IMR-90 (cell line): ENCODE measurements at regions not wholly inside any gene's neighbourhood (a gene's known extent, or its start where the extent isn't known, plus 50 kb on each side); places are given as distances from the start of the nearest gene placed in this dataset.

Source experiments
- ATAC-seq: fragments of 200-7000 bp; cut with Tn5 transposase; 2 replicates; pipeline ENCODE4 v1.9.1; 2020; ENCODE audit warnings: low read depth, mild to moderate bottlenecking, moderate library complexity
- BruUV-seq: library from RNA; stranded (reverse); fragments of 400-500 nt; replicated peaks from 2 replicates; lab custom pipeline; 2021; lab: Mats Ljungman, UMichigan
- CTCF ChIA-PET: fragments of 300-600 bp; formaldehyde crosslinking; extraction: SDS; loops from one replicate; lab custom pipeline; 2021; ENCODE audit warnings: antibody characterized with exemption; lab: Yijun Ruan, JAX
- POLR2A ChIA-PET: fragments of 300-600 bp; sonication (Branson Sonifier 250); formaldehyde crosslinking; loops from one replicate; lab custom pipeline; 2022; ENCODE audit warnings: antibody characterized with exemption; ENCODE audit not compliant: unreplicated experiment; lab: Charles Lee
- DNase-seq: peaks from one replicate; pipeline ENCODE4 v3.0.0; 2013
- H2AFZ ChIP-seq: replicated peaks from 2 replicates; pipeline ENCODE3; 2013; ENCODE audit warnings: low read length, mild to moderate bottlenecking; ENCODE audit not compliant: poor library complexity
- H2AK5ac ChIP-seq: 2 replicates; pipeline ENCODE4 v1.6.1; 2013; ENCODE audit warnings: low read depth, low read length, inconsistent platforms
- H2AK9ac ChIP-seq: replicated peaks from 2 replicates; pipeline ENCODE3; 2013; ENCODE audit warnings: mild to moderate bottlenecking, low read depth, low read length, moderate library complexity; ENCODE audit not compliant: poor library complexity
- H2BK120ac ChIP-seq: 2 replicates; pipeline ENCODE4 v1.6.1; 2013; ENCODE audit warnings: low read depth, low read length, inconsistent platforms
- H2BK15ac ChIP-seq: 3 replicates; pipeline ENCODE4 v1.6.1; 2013; ENCODE audit warnings: low read depth, low read length, inconsistent platforms
- H2BK20ac ChIP-seq: 2 replicates; pipeline ENCODE4 v1.6.1; 2013; ENCODE audit warnings: low read depth, mild to moderate bottlenecking, inconsistent platforms, low read length, moderate library complexity
- H2BK5ac ChIP-seq: 2 replicates; pipeline ENCODE4 v1.6.1; 2013; ENCODE audit warnings: mild to moderate bottlenecking, low read depth, low read length, inconsistent platforms; ENCODE audit not compliant: poor library complexity, severe bottlenecking
- H3K14ac ChIP-seq: replicated peaks from 2 replicates; pipeline ENCODE4 v1.6.1; 2013; ENCODE audit warnings: low read depth, low read length, inconsistent platforms
- H3K18ac ChIP-seq: 2 replicates; pipeline ENCODE4 v1.6.1; 2013; ENCODE audit warnings: low read depth, low read length, control low read depth
- H3K23ac ChIP-seq: 2 replicates; pipeline ENCODE4 v1.6.1; 2013; ENCODE audit warnings: low read depth, low read length, inconsistent platforms
- H3K27ac ChIP-seq: 2 replicates; pipeline ENCODE4 v1.5.1; 2013; ENCODE audit warnings: mild to moderate bottlenecking, control low read depth, low read length; ENCODE audit not compliant: insufficient read depth
- H3K27me3 ChIP-seq: 2 replicates; pipeline ENCODE4 v1.6.1; 2013; ENCODE audit warnings: low read length; ENCODE audit not compliant: control insufficient read depth, insufficient read depth
- H3K36me3 ChIP-seq: 2 replicates; pipeline ENCODE4 v1.6.1; 2013; ENCODE audit warnings: low read length, mixed read lengths; ENCODE audit not compliant: control insufficient read depth, insufficient read depth
- H3K4ac ChIP-seq: 2 replicates; pipeline ENCODE4 v1.6.1; 2013; ENCODE audit warnings: low read depth, low read length, inconsistent platforms
- H3K4me1 ChIP-seq: 2 replicates; pipeline ENCODE4 v1.6.1; 2013; ENCODE audit warnings: low read length, mixed read lengths; ENCODE audit not compliant: control insufficient read depth, insufficient read depth
- H3K4me2 ChIP-seq: 2 replicates; pipeline ENCODE4 v1.6.1; 2013; ENCODE audit warnings: low read depth, mild to moderate bottlenecking, control low read depth, low read length, moderate library complexity
- H3K4me3 ChIP-seq: 2 replicates; pipeline ENCODE4 v1.5.1; 2013; ENCODE audit warnings: low read depth, mild to moderate bottlenecking, control low read depth, low read length, moderate library complexity; ENCODE audit not compliant: insufficient read depth
- H3K56ac ChIP-seq: 2 replicates; pipeline ENCODE4 v1.6.1; 2013; ENCODE audit warnings: low read length, inconsistent platforms; ENCODE audit not compliant: insufficient read depth; ENCODE audit errors: extremely low read depth
- H3K79me1 ChIP-seq, 2 experiments: 2 replicates each; pipeline ENCODE4 v1.6.1; 2013; ENCODE audit warnings: low read length in 2 of 2, inconsistent platforms in 1 of 2, low read depth in 1 of 2
- H3K9ac ChIP-seq: 2 replicates; pipeline ENCODE4 v1.6.1; 2013; ENCODE audit warnings: low read depth, low read length, control low read depth
- H3K9me1 ChIP-seq: 2 replicates; pipeline ENCODE4 v1.6.1; 2013; ENCODE audit warnings: low read length, inconsistent platforms; ENCODE audit not compliant: insufficient read depth
- H3K9me3 ChIP-seq: 2 replicates; pipeline ENCODE4 v1.6.1; 2013; ENCODE audit warnings: low read length; ENCODE audit not compliant: control insufficient read depth, insufficient read depth
- H4K20me1 ChIP-seq: 2 replicates; pipeline ENCODE4 v1.6.1; 2013; ENCODE audit warnings: low read length, inconsistent platforms; ENCODE audit not compliant: insufficient read depth
- H4K5ac ChIP-seq: 2 replicates; pipeline ENCODE4 v1.6.1; 2013; ENCODE audit warnings: mild to moderate bottlenecking, low read depth, low read length, control low read depth
- H4K8ac ChIP-seq, 2 experiments: 2 replicates each; pipeline ENCODE4 v1.6.1; 2013; ENCODE audit warnings: low read depth in 2 of 2, low read length in 2 of 2, control low read depth in 1 of 2, inconsistent platforms in 1 of 2
- H4K91ac ChIP-seq: 2 replicates; pipeline ENCODE4 v1.6.1; 2013; ENCODE audit warnings: low read depth, low read length, inconsistent platforms; ENCODE audit not compliant: insufficient read depth
- BHLHE40 ChIP-seq: fragments of 150-350 bp; IDR thresholded peaks from 2 replicates; pipeline ENCODE4 v1.6.1; 2016; ENCODE audit warnings: mild to moderate bottlenecking, low read depth, low read length
- CEBPB ChIP-seq: IDR thresholded peaks from 2 replicates; pipeline ENCODE4 v1.6.1; 2012; ENCODE audit warnings: low read depth, low read length, improper control_type of control experiment
- CHD1 ChIP-seq: IDR thresholded peaks from 2 replicates; pipeline ENCODE4 v1.6.1; 2012; ENCODE audit warnings: low read depth, low read length, improper control_type of control experiment
- CTCF ChIP-seq: conservative IDR thresholded peaks from 2 replicates; pipeline ENCODE4 v1.5.1; 2012; ENCODE audit warnings: mild to moderate bottlenecking, low read depth, low read length, improper control_type of control experiment
- ELK1 ChIP-seq: fragments of 150-350 bp; IDR thresholded peaks from 2 replicates; pipeline ENCODE4 v1.6.1; 2016; ENCODE audit warnings: low read depth, mild to moderate bottlenecking, low read length, moderate library complexity, borderline replicate concordance
- MAFK ChIP-seq: IDR thresholded peaks from 2 replicates; pipeline ENCODE4 v1.6.1; 2012; ENCODE audit warnings: low read depth, low read length, improper control_type of control experiment
- MAZ ChIP-seq: IDR thresholded peaks from 2 replicates; pipeline ENCODE4 v1.6.1; 2012; ENCODE audit warnings: low read depth, mild to moderate bottlenecking, low read length, improper control_type of control experiment, moderate library complexity, borderline replicate concordance
- MXI1 ChIP-seq: IDR thresholded peaks from 2 replicates; pipeline ENCODE4 v1.6.1; 2012; ENCODE audit warnings: low read depth, mild to moderate bottlenecking, low read length, moderate library complexity, borderline replicate concordance
- NFE2L2 ChIP-seq: fragments of 150-350 bp; IDR thresholded peaks from 2 replicates; pipeline ENCODE4 v1.6.1; 2016; ENCODE audit warnings: low read depth, mild to moderate bottlenecking, low read length
- POLR2A ChIP-seq: IDR thresholded peaks from 2 replicates; pipeline ENCODE4 v1.6.1; 2012; ENCODE audit warnings: mild to moderate bottlenecking, low read depth, low read length
- RAD21 ChIP-seq: IDR thresholded peaks from 2 replicates; pipeline ENCODE4 v1.6.1; 2012; ENCODE audit warnings: low read length, improper control_type of control experiment
- RCOR1 ChIP-seq: IDR thresholded peaks from 2 replicates; pipeline ENCODE4 v1.6.1; 2012; ENCODE audit warnings: mild to moderate bottlenecking, low read length, improper control_type of control experiment; ENCODE audit not compliant: insufficient replicate concordance
- RFX5 ChIP-seq: IDR thresholded peaks from 2 replicates; pipeline ENCODE4 v1.8.0; 2012; ENCODE audit warnings: low read depth, mild to moderate bottlenecking, low read length, moderate library complexity
- SMC3 ChIP-seq: fragments of 150-350 bp; IDR thresholded peaks from 2 replicates; pipeline ENCODE4 v1.6.1; 2016; ENCODE audit warnings: low read depth, mild to moderate bottlenecking, antibody characterized with exemption, low read length, moderate library complexity
- USF2 ChIP-seq: fragments of 150-350 bp; IDR thresholded peaks from 2 replicates; pipeline ENCODE4 v1.6.1; 2017; ENCODE audit warnings: mild to moderate bottlenecking, antibody characterized with exemption, low read length, low read depth
- WGBS, 2 experiments: methylation state at CpG; one replicate each; pipeline versions ENCODE4 v1.1.5 to v1.1.7; 2013; ENCODE audit warnings: missing lambda C conversion rate in 2 of 2; ENCODE audit not compliant: insufficient read length in 1 of 2; ENCODE audit errors: extremely low coverage in 2 of 2; 5-methylcytosine and 5-hydroxymethylcytosine counted together
- dilution Hi-C: fragments of 300-500 bp; cut with HindIII; formaldehyde crosslinking; loops from one replicate; pipeline ENCODE4 v1.14.3; 2018; ENCODE audit warnings: low sequenced_read_pairs; ENCODE audit not compliant: unreplicated experiment
- in situ Hi-C: fragments of 300-500 bp; cut with MboI; formaldehyde crosslinking; loops from 3 replicates; pipeline ENCODE4 v1.14.3; 2019; ENCODE audit warnings: low sequenced_read_pairs, inconsistent platforms, mixed read lengths
- intact Hi-C: fragments of 100-400 bp; cut with micrococcal nuclease; formaldehyde crosslinking; loops from 2 replicates; pipeline ENCODE4 v1.10.0; 2022

- H3K23ac ChIP-seq: no peak overlapping the region; the same call in 1 of the 2 replicates
- no peak overlapping the region for H2BK20ac ChIP-seq
- no peak overlapping the region for H2BK15ac ChIP-seq
- no peak overlapping the region for H4K5ac ChIP-seq
- H3K27ac ChIP-seq: no peak overlapping the region
- H3K4me2 ChIP-seq: no peak overlapping the region
- H2BK5ac ChIP-seq: no peak overlapping the region
- H3K79me1 ChIP-seq: no peaks in the 10 kb centered on the region
- peaks cover 26% of the 10 kb centered on the region for H3K27me3 ChIP-seq
- no peak overlapping the region for H3K14ac ChIP-seq
- H3K9me1 ChIP-seq: no peaks in the 10 kb centered on the region
- no peak overlapping the region for H2AFZ ChIP-seq
- no TSS peak for BruUV-seq
- H3K56ac ChIP-seq: no peak overlapping the region
- no peak overlapping the region for H3K4me3 ChIP-seq
- no peak overlapping the region for H4K8ac ChIP-seq
- no peak overlapping the region for H3K18ac ChIP-seq
- H3K4ac ChIP-seq: no peak overlapping the region
- no peaks in the 10 kb centered on the region for H4K20me1 ChIP-seq
- H2AK5ac ChIP-seq: no peak overlapping the region
- ChIA-PET CTCF (interaction anchor here (0.6 to 1.0 kb wide), 4 partner anchors 10 to 27 kb away, joined by 3 to 4 read pairs (median 3); no protein-coding TSS in a partner anchor), POLR2A (no interaction called here)
- H4K91ac ChIP-seq: no peak overlapping the region
- DNase-seq (no peak), ATAC-seq (no peak)
- no peaks in the 10 kb centered on the region for H3K36me3 ChIP-seq
- H2AK9ac ChIP-seq: no peak overlapping the region
- intact Hi-C loops: no loop called here
- 20% methylated on average over 3 of the region's 7 CpGs; no CpG with 5 or more reads in 1 of the 2 experiments for WGBS, 2 experiments
- dilution Hi-C loops: no loop called here
- in situ Hi-C loops: no loop called here
- peaks cover 2% of the 10 kb centered on the region; the same call in 1 of the 2 replicates for H3K9me3 ChIP-seq
- no peaks in the 10 kb centered on the region for H3K4me1 ChIP-seq
- no peak overlapping the region for H3K9ac ChIP-seq
- H2BK120ac ChIP-seq: no peak overlapping the region
- TF ChIP-seq CEBPB: no peak
- no peak for TF ChIP-seq BHLHE40
- no peak for TF ChIP-seq MXI1
- TF ChIP-seq CTCF: no peak
- TF ChIP-seq CHD1: no peak
- no peak for TF ChIP-seq USF2
- TF ChIP-seq MAZ: no peak
- TF ChIP-seq MAFK: no peak
- TF ChIP-seq NFE2L2: no peak
- TF ChIP-seq RCOR1: no peak
- no peak for TF ChIP-seq POLR2A
- TF ChIP-seq RAD21: no peak
- no peak for TF ChIP-seq RFX5
- no peak for TF ChIP-seq SMC3
- no peak for TF ChIP-seq ELK1
Measured at GRCh38 chr2:67974559-67975430, 88.0 kb downstream of the C1D start.
